ENCODE measurements at regions not wholly inside any gene's neighbourhood (a gene's known extent, or its start where the extent isn't known, plus 50 kb on each side); places are given as distances from the start of the nearest gene placed in this dataset.
"Not testable (repeated sequence)": the region's sequence is repeated elsewhere in the genome, so short reads cannot be mapped to it uniquely, and the experiment has no call there.

DNA sequence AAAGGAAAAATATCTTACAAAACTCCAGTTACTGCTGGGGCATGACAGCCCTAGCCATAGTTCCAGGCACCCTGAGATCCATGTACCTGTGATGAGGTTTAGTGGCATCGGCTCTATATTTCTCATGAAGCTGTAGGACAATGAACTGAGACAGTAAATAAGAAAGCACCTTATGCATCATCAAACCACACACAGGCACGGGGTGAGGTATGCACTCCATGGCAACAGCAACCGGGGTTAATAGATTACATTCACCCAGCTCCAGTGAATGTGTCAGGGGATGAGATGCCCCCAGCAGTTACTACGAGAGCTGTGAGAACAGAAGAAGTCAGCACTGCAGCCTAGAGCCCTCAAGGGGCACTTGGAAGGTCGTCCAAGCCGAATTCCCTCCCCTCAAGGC lies 162.0 kb upstream of the S1PR3 start:
- in situ Hi-C loops (cut with HindIII; ENCODE audit: low sequenced_read_pairs): no loop called here

DNA sequence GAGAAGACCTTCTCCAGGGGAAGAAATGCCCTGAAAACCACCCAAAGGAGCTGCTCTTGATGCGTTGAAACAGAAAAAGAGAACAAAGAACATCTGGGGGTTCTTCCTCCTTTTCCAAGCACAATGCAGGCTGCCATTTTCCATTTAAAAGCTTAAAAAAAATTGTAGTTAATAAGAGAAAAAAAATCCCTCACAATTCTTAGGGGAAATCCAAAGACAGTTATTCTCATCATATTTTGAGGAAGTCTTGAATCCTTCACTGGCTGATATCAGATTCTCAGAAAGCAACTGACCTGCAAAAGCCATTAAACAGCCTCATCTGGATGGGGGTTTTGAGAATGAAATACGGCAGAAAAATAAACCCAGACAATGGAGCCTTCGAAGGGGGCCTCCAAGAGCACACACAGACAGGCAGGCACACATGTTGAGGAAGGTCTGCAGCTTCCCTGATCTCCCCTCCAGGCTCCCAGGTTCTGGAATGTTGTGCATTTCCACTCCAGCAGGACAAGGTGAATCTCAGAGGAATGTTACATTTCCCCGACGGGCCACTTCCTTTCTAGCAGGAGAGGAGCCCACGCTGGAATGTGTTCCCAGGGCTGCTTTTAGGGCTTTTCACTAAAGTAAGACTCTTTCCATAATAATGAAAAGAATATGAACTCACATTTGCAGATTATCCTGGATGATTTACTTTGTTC lies 159.4 kb upstream of the S1PR3 start:
- in situ Hi-C loops (cut with HindIII; ENCODE audit: low sequenced_read_pairs): no loop called here

DNA sequence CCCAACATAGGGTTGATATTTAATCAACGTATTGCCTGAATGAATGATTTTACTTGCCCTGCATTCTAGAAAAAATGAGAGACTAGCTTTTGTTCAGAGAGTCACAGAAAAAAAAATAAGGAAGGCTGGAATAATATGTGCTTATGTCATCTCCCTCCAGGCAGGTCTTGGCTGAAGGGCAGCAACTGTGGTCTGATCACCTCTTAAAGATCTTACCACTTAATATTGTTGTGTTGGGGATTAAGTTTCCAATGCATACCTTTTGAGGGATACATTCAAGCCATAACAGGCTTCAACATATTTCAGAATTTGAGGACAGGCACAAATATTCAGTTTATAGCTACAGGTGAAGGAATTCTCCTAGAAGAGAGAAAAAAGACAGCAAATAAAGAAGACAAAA lies 157.3 kb upstream of the S1PR3 start:
- in situ Hi-C loops (cut with HindIII; ENCODE audit: low sequenced_read_pairs): no loop called here

DNA sequence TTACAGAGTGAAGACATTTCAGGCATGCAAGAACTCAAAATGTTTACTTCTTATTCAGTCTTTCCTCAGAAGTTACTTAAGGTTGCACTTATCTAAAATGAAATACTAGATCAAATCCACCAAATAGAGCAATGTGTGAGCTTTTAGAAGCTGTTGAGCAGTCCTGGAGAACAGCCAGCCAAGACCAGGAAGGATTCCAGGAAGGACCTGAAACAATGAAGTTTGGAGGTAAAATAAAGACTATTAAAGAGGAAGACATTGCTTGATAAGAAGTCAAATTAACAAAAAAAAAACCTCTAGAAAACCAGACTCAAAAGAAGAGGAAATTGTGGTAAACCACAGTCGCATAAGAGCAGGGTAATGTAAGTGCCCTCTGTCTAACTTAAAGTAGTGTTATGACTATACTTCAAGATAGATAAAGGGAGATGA lies 156.2 kb upstream of the S1PR3 start:
- in situ Hi-C loops (cut with HindIII; ENCODE audit: low sequenced_read_pairs): no loop called here

DNA sequence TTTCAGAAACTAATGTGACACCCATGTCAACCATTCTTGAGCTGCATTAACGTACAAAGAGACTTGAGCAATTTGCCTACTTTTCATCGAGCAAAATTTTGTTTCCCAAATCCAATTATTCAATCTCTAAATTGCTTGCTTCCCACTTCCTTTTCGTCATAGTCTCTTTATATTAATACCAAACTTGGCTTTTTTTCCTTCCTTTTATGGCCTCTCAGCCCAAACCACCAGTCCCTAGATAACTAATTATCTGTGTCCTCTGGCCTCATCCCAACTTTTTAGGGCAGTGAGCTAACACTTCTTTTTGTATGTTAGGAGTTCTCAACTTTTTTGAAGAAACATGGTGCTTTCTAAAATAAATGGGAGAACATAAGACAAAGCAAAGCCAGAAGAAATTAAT lies 155.5 kb upstream of the S1PR3 start:
- in situ Hi-C loops (cut with HindIII; ENCODE audit: low sequenced_read_pairs): no loop called here

DNA sequence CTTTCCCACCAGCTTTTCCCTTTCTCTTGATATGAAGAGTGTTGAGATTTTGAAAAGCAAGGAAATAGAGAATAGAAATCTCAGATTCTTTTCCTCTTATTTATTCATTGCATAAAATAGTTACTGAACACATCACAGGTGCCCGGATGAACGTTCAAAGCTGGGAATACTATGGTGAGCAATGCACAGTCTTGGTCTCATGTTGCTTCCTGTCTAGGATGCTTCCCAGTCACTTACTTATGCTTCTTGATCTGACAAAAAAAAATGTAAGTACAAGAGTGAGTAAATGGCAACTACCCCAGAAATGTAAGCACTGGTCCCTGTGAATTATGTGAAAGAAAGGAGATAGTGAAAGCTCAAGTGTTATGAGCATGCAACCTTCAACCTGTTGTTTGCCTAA lies 153.5 kb upstream of the S1PR3 start:
- in situ Hi-C loops (cut with HindIII; ENCODE audit: low sequenced_read_pairs): no loop called here

- in situ Hi-C loops (cut with HindIII; ENCODE audit: low sequenced_read_pairs): not testable (repeated sequence)
Observed at GRCh38 chr9:88849878-88850277, 141.4 kb upstream of the S1PR3 start.

- in situ Hi-C loops (cut with HindIII; ENCODE audit: low sequenced_read_pairs): no loop called here
Observed at GRCh38 chr9:88852794-88853193, 138.5 kb upstream of the S1PR3 start.

DNA sequence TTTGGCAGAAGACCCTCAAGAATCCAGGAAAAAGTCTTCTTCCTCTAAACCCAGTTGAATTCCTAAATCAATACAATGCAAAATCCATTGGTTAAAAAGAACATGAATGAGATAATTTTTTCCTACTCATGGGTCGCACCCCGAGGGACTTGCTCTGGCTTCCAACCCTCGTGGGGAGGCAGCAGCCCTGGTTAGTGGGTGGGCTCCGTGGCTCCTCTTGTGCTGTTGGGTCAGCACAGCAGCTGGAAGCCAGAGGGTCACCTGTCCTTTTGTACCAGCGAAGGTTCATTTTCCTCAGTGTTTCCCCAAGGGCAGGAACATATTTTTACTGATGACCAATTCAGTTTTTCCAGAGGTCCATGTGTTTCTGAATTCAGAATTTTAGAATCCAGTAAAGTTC lies 120.6 kb upstream of the S1PR3 start:
- in situ Hi-C loops (cut with HindIII; ENCODE audit: low sequenced_read_pairs): no loop called here

DNA sequence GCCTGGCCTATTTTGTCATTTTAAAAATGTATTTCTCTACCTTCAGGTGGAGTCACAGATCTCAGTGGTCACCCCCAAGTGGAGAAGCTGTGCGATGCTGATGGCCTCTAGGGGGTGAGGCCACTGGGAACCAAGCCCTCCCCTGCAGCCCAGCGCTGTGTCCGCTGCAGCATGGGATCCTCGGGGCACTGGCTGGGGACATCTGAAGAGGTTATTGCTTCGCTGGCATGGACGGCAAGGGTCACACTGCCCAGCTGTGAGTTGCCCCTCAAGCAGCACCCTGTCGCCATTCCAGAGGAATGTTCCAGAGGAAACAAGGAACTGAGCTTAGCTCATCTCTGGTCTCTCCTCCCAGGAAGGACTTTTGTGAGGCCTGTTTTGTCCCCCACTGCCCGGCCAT lies 119.6 kb upstream of the S1PR3 start:
- in situ Hi-C loops (cut with HindIII; ENCODE audit: low sequenced_read_pairs): no loop called here

GRCh38 chr9:88872192-88872946 lies 118.9 kb upstream of the S1PR3 start:
- in situ Hi-C loops (cut with HindIII; ENCODE audit: low sequenced_read_pairs): no loop called here

DNA sequence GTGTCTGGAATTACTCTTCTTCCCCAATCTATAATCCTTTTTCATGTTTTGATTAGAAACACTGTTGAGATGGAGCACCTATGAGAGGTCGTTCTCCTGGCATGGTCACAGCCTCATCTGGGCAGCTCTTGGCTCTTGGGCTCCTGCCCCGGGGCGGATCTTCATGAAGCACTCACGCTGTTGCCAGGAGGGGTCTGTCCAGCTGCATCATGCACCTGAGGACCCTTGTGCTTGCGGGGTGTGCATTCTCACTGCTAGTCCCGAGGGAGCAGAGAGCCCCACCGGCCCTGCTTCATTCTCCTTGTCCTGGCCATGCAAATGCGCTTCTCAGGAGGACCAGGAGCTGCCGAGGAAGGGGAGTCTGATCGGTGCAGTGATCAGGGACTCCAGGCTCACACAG lies 117.6 kb upstream of the S1PR3 start:
- in situ Hi-C loops (cut with HindIII; ENCODE audit: low sequenced_read_pairs): no loop called here

DNA sequence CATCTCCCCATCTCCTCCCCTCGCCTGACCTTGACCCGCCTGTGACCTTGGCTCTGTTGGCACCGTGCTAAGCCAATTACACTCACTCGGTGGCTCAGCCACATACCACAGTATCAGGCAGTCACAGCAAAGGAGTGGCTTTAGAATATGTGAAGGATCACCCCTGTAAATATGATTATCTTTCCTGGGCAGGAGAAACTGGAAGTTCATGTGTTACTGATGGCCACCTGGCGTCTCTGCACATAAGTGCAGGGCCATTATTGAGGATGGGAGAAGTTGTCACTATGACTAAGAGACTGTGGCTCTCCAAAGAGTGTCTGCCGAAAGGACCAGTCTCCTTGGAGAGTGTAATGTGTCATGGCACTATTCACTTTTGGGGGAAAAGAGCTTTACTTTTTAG lies 116.9 kb upstream of the S1PR3 start:
- in situ Hi-C loops (cut with HindIII; ENCODE audit: low sequenced_read_pairs): no loop called here

- in situ Hi-C loops (cut with HindIII; ENCODE audit: low sequenced_read_pairs): no loop called here
Observed at GRCh38 chr9:88875400-88876120, 115.7 kb upstream of the S1PR3 start.

GRCh38 chr9:88880199-88880598 lies 111.1 kb upstream of the S1PR3 start:
- in situ Hi-C loops (cut with HindIII; ENCODE audit: low sequenced_read_pairs): no loop called here

GRCh38 chr9:88884291-88884690 lies 107.0 kb upstream of the S1PR3 start:
- in situ Hi-C loops (cut with HindIII; ENCODE audit: low sequenced_read_pairs): not testable (repeated sequence)

- in situ Hi-C loops (cut with HindIII; ENCODE audit: low sequenced_read_pairs): not testable (repeated sequence)
Observed at GRCh38 chr9:88886762-88887161, 104.5 kb upstream of the S1PR3 start.

DNA sequence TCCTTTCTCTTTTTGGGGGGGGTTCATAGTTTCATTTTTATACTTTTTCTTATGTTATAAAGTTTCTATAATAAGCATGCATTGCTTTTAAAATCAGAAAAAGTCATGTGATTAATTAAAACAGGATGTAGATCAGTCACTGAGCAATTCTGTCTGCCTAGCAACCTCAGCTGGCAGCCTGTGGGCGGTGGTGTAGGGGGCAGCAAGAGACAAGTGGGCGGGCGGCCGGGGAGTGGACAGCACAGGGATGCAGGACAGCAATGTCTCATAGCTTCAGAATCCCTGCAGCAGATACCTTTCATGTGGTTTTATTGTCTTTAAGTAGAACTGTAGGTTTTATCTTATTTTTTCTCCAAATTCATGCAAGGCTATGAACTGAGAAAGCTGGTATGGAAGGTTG lies 101.9 kb upstream of the S1PR3 start:
- in situ Hi-C loops (cut with HindIII; ENCODE audit: low sequenced_read_pairs): no loop called here

DNA sequence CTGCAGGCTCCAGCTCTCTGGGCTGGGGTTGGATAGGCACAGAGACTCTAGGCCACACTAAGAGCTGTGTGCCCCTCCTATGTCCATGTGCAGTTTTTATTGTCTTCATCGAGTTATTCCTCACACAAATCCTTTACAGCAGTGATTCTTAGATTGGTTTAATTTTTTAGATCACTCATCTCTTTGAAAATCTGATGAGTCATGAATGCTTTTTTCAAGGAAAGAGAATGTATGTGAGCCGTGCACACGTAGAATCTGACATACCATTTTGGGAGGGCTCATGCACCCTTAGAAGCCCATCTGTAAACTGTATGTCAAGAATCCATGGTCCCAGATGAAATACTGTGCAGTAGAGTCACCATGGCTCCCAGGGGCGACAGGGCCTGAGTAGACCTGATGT lies 100.7 kb upstream of the S1PR3 start:
- in situ Hi-C loops (cut with HindIII; ENCODE audit: low sequenced_read_pairs): no loop called here

- in situ Hi-C loops (cut with HindIII; ENCODE audit: low sequenced_read_pairs): no loop called here
Observed at GRCh38 chr9:88891040-88891439, 100.2 kb upstream of the S1PR3 start.

- in situ Hi-C loops (cut with HindIII; ENCODE audit: low sequenced_read_pairs): no loop called here
Observed at GRCh38 chr9:88892724-88893123, 98.5 kb upstream of the S1PR3 start.

DNA sequence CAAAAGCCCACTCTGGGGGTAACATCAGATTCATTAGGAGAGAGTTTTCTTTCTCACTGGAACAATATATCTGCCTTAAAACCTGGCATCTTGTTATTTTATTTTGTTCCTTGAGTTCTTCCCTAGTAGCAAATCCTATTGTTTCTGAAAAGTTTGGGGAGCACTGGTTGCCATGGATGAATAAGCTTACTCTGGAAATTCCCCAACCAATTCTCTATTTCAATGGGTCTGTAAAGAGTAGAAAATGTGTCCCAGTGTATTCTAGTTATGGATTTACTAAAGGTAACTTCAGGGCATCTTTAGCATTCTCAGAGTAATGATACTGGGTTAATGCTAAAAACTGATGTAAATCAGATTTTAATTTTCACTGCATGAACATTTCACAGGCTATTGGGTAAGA lies 94.2 kb upstream of the S1PR3 start:
- in situ Hi-C loops (cut with HindIII; ENCODE audit: low sequenced_read_pairs): loop anchor here (5.0 kb wide), 1 partner anchor 70 kb away; no protein-coding TSS in a partner anchor
